DLD1 (cell line): ENCODE measurements at regions not wholly inside any gene's neighbourhood (a gene's known extent, or its start where the extent isn't known, plus 50 kb on each side); places are given as distances from the start of the nearest gene placed in this dataset.

Experiments used
- in situ Hi-C: cut with HindIII; loops from 2 replicates; pipeline ENCODE4 v1.10.0; 2017; ENCODE audit warnings: low sequenced_read_pairs

GRCh38 chr2:71850306-71850801, 297.3 kb downstream of the CYP26B1 start:
- in situ Hi-C loops: no loop called here

- in situ Hi-C loops: loop anchor here (5.0 kb wide), 1 partner anchor 47 kb away; no protein-coding TSS in a partner anchor
Observed at GRCh38 chr2:71849607-71850305, 297.9 kb downstream of the CYP26B1 start.

GRCh38 chr2:71849111-71849510, 298.6 kb downstream of the CYP26B1 start:
- in situ Hi-C loops: loop anchor here (5.0 kb wide), 1 partner anchor 47 kb away; no protein-coding TSS in a partner anchor

GRCh38 chr2:71846669-71847291, 300.9 kb downstream of the CYP26B1 start:
- in situ Hi-C loops: loop anchor here (5.0 kb wide), 1 partner anchor 44 kb away; no protein-coding TSS in a partner anchor

- in situ Hi-C loops: loop anchor here (5.0 kb wide), 1 partner anchor 44 kb away; no protein-coding TSS in a partner anchor
Observed at GRCh38 chr2:71846072-71846471, 301.6 kb downstream of the CYP26B1 start.

- in situ Hi-C loops: loop anchor here (5.0 kb wide), 1 partner anchor 43 kb away; no protein-coding TSS in a partner anchor
Observed at GRCh38 chr2:71844967-71845366, 302.7 kb downstream of the CYP26B1 start.

GRCh38 chr2:71843391-71843850, 304.2 kb downstream of the CYP26B1 start:
- in situ Hi-C loops: no loop called here

GRCh38 chr2:71842744-71843143, 304.9 kb downstream of the CYP26B1 start:
- in situ Hi-C loops: no loop called here

- in situ Hi-C loops: no loop called here
Observed at GRCh38 chr2:71839826-71840225, 307.8 kb downstream of the CYP26B1 start.

GRCh38 chr2:71834796-71835195, 312.9 kb downstream of the CYP26B1 start:
- in situ Hi-C loops: no loop called here

- in situ Hi-C loops: no loop called here
Observed at GRCh38 chr2:71833855-71834560, 313.7 kb downstream of the CYP26B1 start.

- in situ Hi-C loops: no loop called here
Observed at GRCh38 chr2:71833272-71833671, 314.4 kb downstream of the CYP26B1 start.

- in situ Hi-C loops: no loop called here
Observed at GRCh38 chr2:71832844-71833243, 314.8 kb downstream of the CYP26B1 start.

GRCh38 chr2:71832388-71832787, 315.3 kb downstream of the CYP26B1 start:
- in situ Hi-C loops: no loop called here

GRCh38 chr2:71831193-71831577, 316.5 kb downstream of the CYP26B1 start:
- in situ Hi-C loops: no loop called here

GRCh38 chr2:71830497-71831192, 317.0 kb downstream of the CYP26B1 start:
- in situ Hi-C loops: no loop called here

- in situ Hi-C loops: no loop called here
Observed at GRCh38 chr2:71829008-71829407, 318.7 kb downstream of the CYP26B1 start.

GRCh38 chr2:71827973-71828372, 319.7 kb downstream of the CYP26B1 start:
- in situ Hi-C loops: no loop called here

- in situ Hi-C loops: no loop called here
Observed at GRCh38 chr2:71827524-71827901, 320.1 kb downstream of the CYP26B1 start.

- in situ Hi-C loops: no loop called here
Observed at GRCh38 chr2:71826826-71827523, 320.7 kb downstream of the CYP26B1 start.
